GM12878 (cell line): ENCODE measurements at regions not wholly inside any gene's neighbourhood (a gene's known extent, or its start where the extent isn't known, plus 50 kb on each side); places are given as distances from the start of the nearest gene placed in this dataset.

ENCODE experiments used
- ATAC-seq: fragments of 200-7000 bp; cut with Tn5 transposase; 3 replicates; pipeline ENCODE4 v1.9.1; 2020; ENCODE audit warnings: mild to moderate bottlenecking, moderate library complexity
- BruUV-seq: library from RNA; stranded (reverse); fragments of 400-500 nt; replicated peaks from 2 replicates; lab custom pipeline; 2021; lab: Mats Ljungman, UMichigan
- CTCF ChIA-PET: fragments of 300-600 bp; sonication (Branson Sonifier 250); formaldehyde crosslinking; extraction: SDS; loops from one replicate; lab custom pipeline; 2021; ENCODE audit warnings: inconsistent platforms; lab: Yijun Ruan, JAX
- POLR2A ChIA-PET: fragments of 350-600 bp; formaldehyde crosslinking; extraction: SDS; loops from one replicate; lab custom pipeline; 2021; ENCODE audit warnings: inconsistent platforms; lab: Charles Lee
- RAD21 ChIA-PET: fragments of 300-600 bp; sonication (Branson Sonifier 250); formaldehyde crosslinking; loops from one replicate; lab custom pipeline; 2023; ENCODE audit warnings: antibody characterized with exemption; ENCODE audit not compliant: unreplicated experiment; lab: Charles Lee
- SMC1A ChIA-PET: fragments of 300-600 bp; sonication (Branson Sonifier 250); formaldehyde crosslinking; loops from one replicate; lab custom pipeline; 2023; ENCODE audit not compliant: unreplicated experiment, uncharacterized antibody; lab: Charles Lee
- DNase-seq: peaks from one replicate; pipeline ENCODE4 v3.0.0-alpha.2; 2011; ENCODE audit warnings: low read depth, low spot score
- FAIRE-seq: peaks from 3 replicates; lab custom pipeline; 2011; peaks lifted over from hg19 to GRCh38; lab: Jason Lieb, UNC
- H2AFZ ChIP-seq: 2 replicates; pipeline ENCODE4 v1.6.0; 2011; ENCODE audit warnings: low read depth, low read length, control low read depth; ENCODE audit not compliant: control insufficient read depth
- H3K27ac ChIP-seq: 2 replicates; pipeline ENCODE4 v1.5.1; 2011; ENCODE audit warnings: control low read depth; ENCODE audit not compliant: control insufficient read depth, insufficient read depth
- H3K27me3 ChIP-seq, 2 experiments: replicated peaks in 1 of 2; 2 replicates each; pipeline versions ENCODE4 v1.6.0 to v1.6.1; 2011; ENCODE audit warnings: low read length in 1 of 2; ENCODE audit not compliant: control insufficient read depth in 2 of 2, insufficient read depth in 2 of 2
- H3K36me3 ChIP-seq, 2 experiments: 2 replicates each; pipeline ENCODE4 v1.5.1; 2011; ENCODE audit warnings: low read length in 1 of 2; ENCODE audit not compliant: control insufficient read depth in 2 of 2, insufficient read depth in 2 of 2
- H3K4me1 ChIP-seq: 2 replicates; pipeline ENCODE4 v1.6.1; 2011; ENCODE audit warnings: mild to moderate bottlenecking, low read length, moderate library complexity, mixed read lengths; ENCODE audit not compliant: control insufficient read depth, insufficient read depth
- H3K4me2 ChIP-seq: 2 replicates; pipeline ENCODE4 v1.6.0; 2011; ENCODE audit warnings: control low read depth; ENCODE audit not compliant: control insufficient read depth, insufficient read depth
- H3K4me3 ChIP-seq: fragments of 200-600 bp; sonication (generic); 2 replicates; pipeline ENCODE4 v1.5.1; 2016
- H3K79me2 ChIP-seq: 2 replicates; pipeline ENCODE4 v1.6.0; 2011; ENCODE audit warnings: low read length; ENCODE audit not compliant: control insufficient read depth, insufficient read depth
- H3K9ac ChIP-seq: 2 replicates; pipeline ENCODE4 v1.8.0; 2011; ENCODE audit warnings: low read length, control low read depth, mixed read lengths; ENCODE audit not compliant: control insufficient read depth, insufficient read depth
- H3K9me3 ChIP-seq: replicated peaks from 3 replicates; pipeline ENCODE4 v1.5.1; 2011; ENCODE audit warnings: mild to moderate bottlenecking, low read length; ENCODE audit not compliant: control insufficient read depth, insufficient read depth
- H4K20me1 ChIP-seq: 2 replicates; pipeline ENCODE4 v1.6.0; 2011; ENCODE audit not compliant: control insufficient read depth, insufficient read depth
- ATF3 ChIP-seq: IDR thresholded peaks from 2 replicates; pipeline ENCODE4 v1.6.1; 2011; ENCODE audit warnings: low read depth, mild to moderate bottlenecking, low read length, moderate library complexity, borderline replicate concordance; ENCODE audit errors: extremely low read depth
- CTCF ChIP-seq, 3 experiments: IDR thresholded peaks in 2 of 3; conservative IDR thresholded peaks in 1 of 3; 2 replicates each; pipeline ENCODE4 v1.5.1; 2011; ENCODE audit warnings: low read depth in 3 of 3, low read length in 3 of 3, mild to moderate bottlenecking in 3 of 3, control low read depth in 2 of 3, moderate library complexity in 2 of 3, inconsistent platforms in 1 of 3, mixed read lengths in 1 of 3; ENCODE audit not compliant: control insufficient read depth in 2 of 3, insufficient read depth in 1 of 3; ENCODE audit errors: extremely low read depth in 1 of 3
- IRF3 ChIP-seq: fragments of 450-650 bp; IDR thresholded peaks from 2 replicates; pipeline ENCODE4 v1.6.1; 2014; ENCODE audit warnings: mild to moderate bottlenecking
- WGBS: methylation state at CpG from one replicate; pipeline ENCODE4 v1.1.6; 2016; ENCODE audit warnings: low lambda C conversion rate; ENCODE audit not compliant: insufficient replicate concordance, insufficient coverage; ENCODE audit errors: missing lambda C conversion rate; 5-methylcytosine and 5-hydroxymethylcytosine counted together
- in situ Hi-C: fragments of 300-500 bp; cut with MboI; formaldehyde crosslinking; loops from 9 replicates; pipeline ENCODE4 v1.14.3; 2018; ENCODE audit warnings: mixed read lengths
- intact Hi-C: fragments of 100-400 bp; cut with micrococcal nuclease; formaldehyde crosslinking; loops from one replicate; pipeline ENCODE4 v1.14.2; 2022; ENCODE audit not compliant: unreplicated experiment

- ChIA-PET RAD21 (interaction anchor here (0.6 kb wide), 1 partner anchor 765 kb away, joined by 3 read pairs; no protein-coding TSS in a partner anchor), SMC1A (interaction anchor here (0.8 to 1.7 kb wide), 3 partner anchors 113 to 766 kb away, joined by 3 to 5 read pairs (median 4); no protein-coding TSS in a partner anchor), CTCF (interaction anchor here (0.8 to 2.0 kb wide), 5 partner anchors 13 to 1117 kb away, joined by 3 to 6 read pairs (median 3); no protein-coding TSS in a partner anchor), POLR2A (no interaction called here)
- Histone ChIP-seq H3K4me2 (no peak overlapping the region), H3K4me1 (no peaks in the 10 kb centered on the region), H3K27me3 (no peaks in the 10 kb centered on the region; a peak in 2 of 4 replicates), H3K9ac (no peak overlapping the region), H3K36me3 (no peaks in the 10 kb centered on the region), H3K9me3 (no peaks in the 10 kb centered on the region), H3K79me2 (no peaks in the 10 kb centered on the region), H3K4me3 (no peak overlapping the region), H3K27ac (no peak overlapping the region), H2AFZ (no peak overlapping the region), H4K20me1 (no peaks in the 10 kb centered on the region)
- BruUV-seq, result no TSS peak
- WGBS, result 37% methylated on average over 1 of the region's 1 CpG
- DNase-seq, result no peak
- in situ Hi-C loops, result no loop called here
- peak in 1 of 3 experiments; percentile 34; a peak in 1 of 6 replicates for TF ChIP-seq CTCF (IDR thresholded peaks at IDR 0.05 in 2 of 3, conservative IDR thresholded peaks at IDR 0.05 in 1 of 3; ENCODE audit: control insufficient read depth in 2 of 3, extremely low read depth in 1 of 3, insufficient read depth in 1 of 3, low read depth in 3 of 3, low read length in 3 of 3)
- TF ChIP-seq IRF3, result no peak
- TF ChIP-seq ATF3, result no peak
- no peak for ATAC-seq
- intact Hi-C loops, result loop anchor here (10.0 kb wide), 1 partner anchor 808 kb away; no protein-coding TSS in a partner anchor
- no peak for FAIRE-seq
Measured at GRCh38 chr12:24012528-24012927, 63.1 kb upstream of the SOX5 start.
